ENCODE measurements at regions not wholly inside any gene's neighbourhood (a gene's known extent, or its start where the extent isn't known, plus 50 kb on each side); places are given as distances from the start of the nearest gene placed in this dataset.

DNA sequence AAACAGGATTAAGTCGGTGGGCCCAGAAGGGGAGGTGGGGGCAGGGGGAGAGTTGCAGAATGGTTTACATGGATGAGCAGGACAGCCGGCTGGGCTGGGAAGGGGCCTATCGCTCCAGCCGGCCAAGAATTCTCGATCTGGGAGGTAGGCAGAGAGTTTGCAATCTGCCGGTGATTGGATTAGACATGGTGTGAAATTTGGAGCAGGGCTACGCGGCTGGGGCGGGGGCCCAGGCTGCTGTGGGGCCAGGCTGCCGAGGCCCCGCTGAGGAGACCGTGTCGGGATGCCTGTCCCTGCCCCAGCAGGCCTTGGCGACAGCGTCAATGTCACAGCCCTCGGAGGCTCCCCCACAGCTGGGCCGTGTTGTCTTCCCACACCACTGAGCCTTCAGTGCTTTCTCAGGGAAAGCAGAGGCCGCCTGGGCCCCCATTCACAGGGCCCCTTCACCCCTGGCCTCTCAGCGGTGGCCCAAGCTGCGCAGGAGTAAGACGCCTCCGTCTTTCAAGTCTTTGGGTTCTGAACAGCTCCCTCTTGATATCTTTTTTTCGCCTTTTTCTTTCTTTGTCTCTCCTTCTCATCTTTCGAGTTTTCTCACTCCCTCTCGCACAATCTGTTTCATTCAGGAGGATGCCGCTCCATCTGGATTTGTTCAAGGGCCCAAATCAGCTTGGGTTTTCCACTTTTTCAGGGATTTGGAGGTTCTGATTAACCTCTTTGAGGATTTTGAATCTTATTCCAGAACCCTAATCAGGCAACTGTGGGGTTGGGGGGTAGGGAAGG lies 117.5 kb upstream of the PARP11 start:
- TF ChIP-seq CBX3 (IDR thresholded peaks at IDR 0.05; ENCODE audit: low read depth) (no peak), JUND (IDR thresholded peaks at IDR 0.05) (no peak), CTCF (IDR thresholded peaks at IDR 0.05 in 2 of 3, conservative IDR thresholded peaks at IDR 0.05 in 1 of 3; ENCODE audit: borderline replicate concordance in 1 of 3, insufficient read depth in 1 of 3, low read depth in 2 of 3, low read length in 2 of 3) (no peak), EZH2phosphoT487 (IDR thresholded peaks at IDR 0.05; ENCODE audit: borderline replicate concordance) (no peak)

Data from HCT116 (cell line).